Midbrain (tissue), 1 donor: ENCODE measurements at regions not wholly inside any gene's neighbourhood (a gene's known extent, or its start where the extent isn't known, plus 50 kb on each side); places are given as distances from the start of the nearest gene placed in this dataset.

Source experiments
- DNase-seq: peaks from one replicate; lab custom pipeline; 2025; lab: John Stamatoyannopoulos, UW

GRCh38 chr15:85307687-85308045, 72.7 kb upstream of the AKAP13 start:
- no peak for DNase-seq

GRCh38 chr15:85311647-85312046, 68.8 kb upstream of the AKAP13 start:
- no peak for DNase-seq

- DNase-seq: no peak
These were observed 67.9 kb upstream of the AKAP13 start for GRCh38 chr15:85312486-85312885.

GRCh38 chr15:85312929-85313331, 67.5 kb upstream of the AKAP13 start:
- no peak for DNase-seq

- no peak for DNase-seq
These were observed 67.1 kb upstream of the AKAP13 start for GRCh38 chr15:85313339-85313738.

GRCh38 chr15:85314146-85314545, 66.3 kb upstream of the AKAP13 start:
- DNase-seq: no peak

- DNase-seq: no peak
These were observed 65.8 kb upstream of the AKAP13 start for GRCh38 chr15:85314633-85315032.

- no peak for DNase-seq
These were observed 64.0 kb upstream of the AKAP13 start for GRCh38 chr15:85316244-85316934.

- DNase-seq: no peak
These were observed 62.2 kb upstream of the AKAP13 start for GRCh38 chr15:85318048-85318731.

- DNase-seq: no peak
These were observed 61.7 kb upstream of the AKAP13 start for GRCh38 chr15:85318732-85319076.

GRCh38 chr15:85324202-85324601, 56.2 kb upstream of the AKAP13 start:
- DNase-seq: no peak

- no peak for DNase-seq
These were observed 54.6 kb upstream of the AKAP13 start for GRCh38 chr15:85325834-85326233.

- no peak for DNase-seq
These were observed 54.1 kb upstream of the AKAP13 start for GRCh38 chr15:85326291-85326690.

GRCh38 chr15:85327820-85328219, 52.6 kb upstream of the AKAP13 start:
- DNase-seq: no peak

- peak; percentile 47 for DNase-seq
These were observed 50.6 kb upstream of the AKAP13 start for GRCh38 chr15:85329561-85330422.
